Transverse colon (tissue), 4 donors: ENCODE measurements at regions not wholly inside any gene's neighbourhood (a gene's known extent, or its start where the extent isn't known, plus 50 kb on each side); places are given as distances from the start of the nearest gene placed in this dataset.

Source experiments
- DNase-seq: peaks from one replicate; pipeline ENCODE4 v3.0.0-alpha.2; 2019
- H3K27ac ChIP-seq, 4 donors: fragments of 200-600 bp; sonication (generic); 2 replicates each; pipeline ENCODE4 v1.5.1; 2016 to 2018; ENCODE audit warnings: inconsistent platforms in 4 of 4
- H3K27me3 ChIP-seq: fragments of 200-600 bp; sonication (generic); 2 replicates; pipeline ENCODE4 v1.5.1; 2017; ENCODE audit warnings: inconsistent platforms
- H3K36me3 ChIP-seq, 4 donors: fragments of 200-600 bp; sonication (generic); 2 replicates each; pipeline ENCODE4 v1.5.1; 2017 to 2019; ENCODE audit warnings: inconsistent platforms in 4 of 4
- H3K4me1 ChIP-seq, 4 donors: fragments of 200-600 bp; sonication (generic); 2 replicates each; pipeline ENCODE4 v1.5.1; 2017 to 2020; ENCODE audit warnings: inconsistent platforms in 4 of 4
- H3K4me3 ChIP-seq, 4 donors: fragments of 200-600 bp; sonication (generic); 1 replicate in 1 of 4; 2 replicates in 3 of 4; pipeline versions ENCODE4 v1.5.1 to v1.6.1; 2017 to 2019; ENCODE audit warnings: inconsistent platforms in 4 of 4
- H3K9me3 ChIP-seq, 2 donors: fragments of 200-600 bp; sonication (generic); 2 replicates each; pipeline ENCODE4 v1.5.1; 2017 to 2019; ENCODE audit warnings: inconsistent platforms in 2 of 2
- CTCF ChIP-seq, 5 experiments: fragments of 200-600 bp in 3 of 5; fragments of 450-650 bp in 2 of 5; sonication (generic) in 3 of 5; IDR thresholded peaks; 1 replicate in 2 of 5; 2 replicates in 3 of 5; pipeline ENCODE4 v1.5.1; 2016 to 2017; ENCODE audit warnings: antibody characterized with exemption in 5 of 5, inconsistent platforms in 3 of 5, mild to moderate bottlenecking in 2 of 5, moderate library complexity in 1 of 5
- EP300 ChIP-seq: sonication (generic); formaldehyde crosslinking; IDR thresholded peaks from one replicate; pipeline ENCODE4 v1.6.1; 2017; ENCODE audit warnings: antibody characterized with exemption, low read depth
- POLR2A ChIP-seq: fragments of 450-650 bp; IDR thresholded peaks from one replicate; pipeline ENCODE4 v1.6.1; 2016; ENCODE audit warnings: antibody characterized with exemption, mild to moderate bottlenecking, moderate library complexity
- POLR2AphosphoS5 ChIP-seq, 3 donors: sonication (generic); formaldehyde crosslinking; IDR thresholded peaks; one replicate each; pipeline ENCODE4 v1.6.1; 2016; ENCODE audit warnings: antibody characterized with exemption in 3 of 3
- WGBS, 2 donors: methylation state at CpG; one replicate each; pipeline ENCODE4 v1.1.5; 2018; ENCODE audit warnings: low coverage in 1 of 2; 5-methylcytosine and 5-hydroxymethylcytosine counted together
- in situ Hi-C, 4 donors: fragments of 200-750 bp; cut with MboI; loops; one replicate each; pipeline versions ENCODE4 v1.15.0 to v1.15.1; 2017; ENCODE audit warnings: low sequenced_read_pairs in 3 of 4, low pct_ligation_motif_present in 1 of 4, low pct_unique_long_range_greater_than_20kb in 1 of 4
- intact Hi-C: fragments of 100-400 bp; cut with DNase I; formaldehyde crosslinking; loops from one replicate; pipeline ENCODE4 v1.15.1; 2023; ENCODE audit warnings: low total_unique reads

- Histone ChIP-seq H3K9me3 (no peaks in the 10 kb centered on the region), H3K27me3 (no peaks in the 10 kb centered on the region), H3K36me3 (no peaks in the 10 kb centered on the region), H3K27ac (no peak overlapping the region), H3K4me1 (no peaks in the 10 kb centered on the region), H3K4me3 (no peak overlapping the region)
- DNase-seq = no peak
- WGBS, 2 donors = 71 to 78% methylated on average over 1 of the region's 1 CpG
- intact Hi-C loops (no loop called here), in situ Hi-C loops (no loop called here)
- no peak for TF ChIP-seq POLR2AphosphoS5 (IDR thresholded peaks at IDR 0.05)
- no peak for TF ChIP-seq EP300
- no peak for TF ChIP-seq CTCF (IDR thresholded peaks at IDR 0.05)
- TF ChIP-seq POLR2A = no peak
Measured at GRCh38 chr12:72723732-72724131, 451.6 kb downstream of the TRHDE start.

DNA sequence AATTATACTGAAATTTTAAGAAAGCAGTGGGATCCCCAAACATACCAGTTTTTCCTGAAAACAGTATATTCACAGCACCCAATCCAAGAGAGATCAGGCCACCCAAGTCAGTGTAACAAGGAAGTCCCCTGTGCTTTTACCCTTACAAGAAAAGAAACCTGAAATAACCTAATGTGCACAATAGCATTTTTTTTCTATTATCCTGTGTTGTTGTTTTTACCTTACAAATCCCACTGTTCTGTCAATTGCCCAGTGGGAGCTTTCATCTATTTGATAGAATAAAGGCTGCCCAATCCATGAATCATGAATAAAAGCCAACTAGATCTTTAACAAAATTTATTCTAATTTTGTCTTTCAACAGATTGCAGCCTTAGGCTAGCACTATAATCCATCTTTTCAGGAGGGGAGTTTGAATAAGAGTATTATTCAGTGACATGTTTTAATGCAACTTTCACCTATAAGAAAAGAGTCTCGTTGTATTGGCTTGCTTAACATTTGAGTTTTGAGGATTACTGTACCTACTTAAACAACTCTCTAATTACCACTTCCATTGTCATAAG is 457.4 kb downstream of the TRHDE start:
- Histone ChIP-seq H3K4me1 (no peaks in the 10 kb centered on the region), H3K4me3 (no peak overlapping the region), H3K27me3 (no peaks in the 10 kb centered on the region), H3K36me3 (no peaks in the 10 kb centered on the region), H3K9me3 (no peaks in the 10 kb centered on the region), H3K27ac (no peak overlapping the region)
- DNase-seq = no peak
- 44 to 47% methylated on average over 1 of the region's 1 CpG for WGBS, 2 donors
- TF ChIP-seq EP300 = no peak
- no peak for TF ChIP-seq POLR2AphosphoS5 (IDR thresholded peaks at IDR 0.05)
- TF ChIP-seq CTCF (IDR thresholded peaks at IDR 0.05) = no peak
- TF ChIP-seq POLR2A = no peak
- in situ Hi-C loops (no loop called here), intact Hi-C loops (no loop called here)

DNA sequence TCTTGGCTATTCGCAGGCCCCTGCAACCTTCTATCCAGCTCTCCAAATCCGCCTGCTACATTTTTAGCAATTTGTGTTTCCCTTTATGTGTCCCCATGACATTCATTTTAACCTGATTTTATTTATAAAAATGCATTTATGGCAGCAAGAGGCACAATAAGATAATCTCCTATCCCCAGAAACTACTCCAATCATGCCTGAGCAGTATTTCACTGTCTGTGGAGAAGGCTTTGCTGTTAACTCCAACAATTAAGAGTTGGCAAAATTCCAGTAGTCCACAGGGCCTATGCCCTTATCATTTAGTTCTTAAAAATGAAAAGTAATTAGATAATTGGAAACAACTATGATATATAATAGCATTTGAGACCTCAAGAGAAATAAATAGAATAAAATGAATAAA is 462.4 kb downstream of the TRHDE start:
- in situ Hi-C loops (no loop called here), intact Hi-C loops (no loop called here)
- no peaks in the 10 kb centered on the region for H3K27me3 ChIP-seq
- no peaks in the 10 kb centered on the region for H3K9me3 ChIP-seq
- no peak overlapping the region for H3K4me3 ChIP-seq
- H3K36me3 ChIP-seq = no peaks in the 10 kb centered on the region
- no peak for DNase-seq
- TF ChIP-seq CTCF (IDR thresholded peaks at IDR 0.05) (no peak), POLR2AphosphoS5 (IDR thresholded peaks at IDR 0.05) (no peak), EP300 (no peak), POLR2A (no peak)
- 74 to 91% methylated on average over 2 of the region's 2 CpGs for WGBS, 2 donors
- no peaks in the 10 kb centered on the region for H3K4me1 ChIP-seq
- H3K27ac ChIP-seq = no peak overlapping the region

DNA sequence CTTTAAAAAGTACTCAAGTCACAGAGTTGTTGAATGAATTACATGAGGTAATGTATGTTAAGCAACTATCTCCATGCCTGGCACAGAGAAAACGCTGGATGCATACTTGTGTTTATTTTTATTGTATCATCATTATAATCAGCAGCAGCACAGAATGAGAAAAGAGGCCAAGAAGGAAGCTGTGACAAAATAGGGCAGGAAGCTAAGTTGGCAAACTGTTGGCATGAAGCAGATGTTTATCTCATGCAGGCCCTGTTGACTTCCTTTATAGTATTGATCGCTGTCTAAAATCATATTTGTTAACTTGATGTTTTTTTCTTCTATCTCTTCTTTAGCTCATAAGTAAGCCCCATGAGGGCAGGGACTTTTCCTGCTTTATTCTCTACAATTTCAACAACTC is 466.6 kb downstream of the TRHDE start:
- Histone ChIP-seq H3K27ac (no peak overlapping the region), H3K4me1 (no peaks in the 10 kb centered on the region), H3K27me3 (no peaks in the 10 kb centered on the region), H3K4me3 (no peak overlapping the region), H3K36me3 (no peaks in the 10 kb centered on the region), H3K9me3 (peaks cover 0 to 4% of the 10 kb centered on the region in 2 donors)
- in situ Hi-C loops = no loop called here
- no peak for DNase-seq
- 50 to 51% methylated on average over 2 of the region's 2 CpGs for WGBS, 2 donors
- intact Hi-C loops = no loop called here
- no peak for TF ChIP-seq CTCF (IDR thresholded peaks at IDR 0.05)
- no peak for TF ChIP-seq POLR2AphosphoS5 (IDR thresholded peaks at IDR 0.05)
- TF ChIP-seq EP300 = no peak
- no peak for TF ChIP-seq POLR2A
